ENCODE measurements at regions not wholly inside any gene's neighbourhood (a gene's known extent, or its start where the extent isn't known, plus 50 kb on each side); places are given as distances from the start of the nearest gene placed in this dataset.

DNA sequence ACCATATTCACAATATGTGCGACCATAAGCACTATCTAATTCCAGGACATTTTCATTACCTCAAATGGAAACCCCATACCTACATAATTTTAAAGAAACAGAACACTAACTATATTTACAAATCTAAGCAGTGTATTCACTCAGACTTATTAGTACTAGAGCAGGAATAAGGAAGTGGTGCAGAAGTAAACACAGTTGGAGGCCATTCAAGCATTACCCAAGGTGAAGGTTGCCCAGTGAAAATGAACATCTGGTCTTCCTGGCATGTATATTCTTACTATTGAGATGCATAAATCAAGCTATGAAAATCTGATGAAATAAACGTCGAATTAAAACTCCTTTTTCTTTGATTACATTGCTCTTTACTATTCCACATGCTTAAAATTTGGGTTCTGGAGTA lies 78.9 kb upstream of the TTC14 start:
- no peak overlapping the region for H2AFZ ChIP-seq (ENCODE audit: low read length)
- H3F3A ChIP-seq (ENCODE audit: insufficient read depth, low read length), result no peaks in the 10 kb centered on the region
- no peak overlapping the region for H3K27ac ChIP-seq (ENCODE audit: low read depth, low read length, poor library complexity, severe bottlenecking)
- H3K79me2 ChIP-seq (ENCODE audit: insufficient read depth, low read length), result no peaks in the 10 kb centered on the region
- no peaks in the 10 kb centered on the region for H4K20me1 ChIP-seq (ENCODE audit: insufficient read depth, low read length)
- H3K4me1 ChIP-seq (ENCODE audit: insufficient read depth, low read length, severe bottlenecking), result no peaks in the 10 kb centered on the region
- no peaks in the 10 kb centered on the region for H3K27me3 ChIP-seq (ENCODE audit: insufficient read depth, low read length)
- no peaks in the 10 kb centered on the region for H3K9me3 ChIP-seq (ENCODE audit: low read length)
- no peak overlapping the region for H3K9ac ChIP-seq (ENCODE audit: low read length)
- no peaks in the 10 kb centered on the region for H3K36me3 ChIP-seq (ENCODE audit: insufficient read depth, low read length)
- H3K9me2 ChIP-seq (ENCODE audit: low read depth, low read length), result no peaks in the 10 kb centered on the region
- no peak overlapping the region for H3K4me2 ChIP-seq (ENCODE audit: low read length)
- no peak overlapping the region for H3K4me3 ChIP-seq (ENCODE audit: low read depth, low read length, poor library complexity, severe bottlenecking)
- no peak for TF ChIP-seq EZH2 (IDR thresholded peaks at IDR 0.05; ENCODE audit: borderline replicate concordance, low read length)
- TF ChIP-seq, protein P1, sequence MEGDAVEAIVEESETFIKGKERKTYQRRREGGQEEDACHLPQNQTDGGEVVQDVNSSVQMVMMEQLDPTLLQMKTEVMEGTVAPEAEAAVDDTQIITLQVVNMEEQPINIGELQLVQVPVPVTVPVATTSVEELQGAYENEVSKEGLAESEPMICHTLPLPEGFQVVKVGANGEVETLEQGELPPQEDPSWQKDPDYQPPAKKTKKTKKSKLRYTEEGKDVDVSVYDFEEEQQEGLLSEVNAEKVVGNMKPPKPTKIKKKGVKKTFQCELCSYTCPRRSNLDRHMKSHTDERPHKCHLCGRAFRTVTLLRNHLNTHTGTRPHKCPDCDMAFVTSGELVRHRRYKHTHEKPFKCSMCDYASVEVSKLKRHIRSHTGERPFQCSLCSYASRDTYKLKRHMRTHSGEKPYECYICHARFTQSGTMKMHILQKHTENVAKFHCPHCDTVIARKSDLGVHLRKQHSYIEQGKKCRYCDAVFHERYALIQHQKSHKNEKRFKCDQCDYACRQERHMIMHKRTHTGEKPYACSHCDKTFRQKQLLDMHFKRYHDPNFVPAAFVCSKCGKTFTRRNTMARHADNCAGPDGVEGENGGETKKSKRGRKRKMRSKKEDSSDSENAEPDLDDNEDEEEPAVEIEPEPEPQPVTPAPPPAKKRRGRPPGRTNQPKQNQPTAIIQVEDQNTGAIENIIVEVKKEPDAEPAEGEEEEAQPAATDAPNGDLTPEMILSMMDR (IDR thresholded peaks at IDR 0.05; ENCODE audit: low read length), result no peak

DNA sequence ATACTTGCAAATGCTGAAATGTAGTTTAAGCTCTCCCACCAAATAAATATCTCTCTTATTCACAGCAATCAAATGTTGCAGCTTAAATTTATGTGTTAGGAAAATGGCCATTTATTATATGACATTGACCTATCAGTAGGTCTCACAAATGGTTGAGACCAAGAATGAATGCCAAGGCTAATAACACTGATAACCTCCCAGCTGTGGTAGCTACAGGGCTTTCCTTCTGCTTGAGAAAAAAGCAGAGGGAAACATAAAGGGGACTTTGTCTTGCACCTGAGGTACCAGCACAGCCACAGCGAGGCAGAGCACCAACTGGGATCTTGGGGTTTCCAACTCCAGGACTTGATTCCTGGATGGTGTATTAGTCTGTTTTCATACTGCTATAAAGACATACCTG lies 73.1 kb upstream of the TTC14 start:
- H3K4me1 ChIP-seq (ENCODE audit: insufficient read depth, low read length, severe bottlenecking), result no peaks in the 10 kb centered on the region
- no peaks in the 10 kb centered on the region; the same call in 1 of the 2 replicates for H3K27me3 ChIP-seq (ENCODE audit: insufficient read depth, low read length)

DNA sequence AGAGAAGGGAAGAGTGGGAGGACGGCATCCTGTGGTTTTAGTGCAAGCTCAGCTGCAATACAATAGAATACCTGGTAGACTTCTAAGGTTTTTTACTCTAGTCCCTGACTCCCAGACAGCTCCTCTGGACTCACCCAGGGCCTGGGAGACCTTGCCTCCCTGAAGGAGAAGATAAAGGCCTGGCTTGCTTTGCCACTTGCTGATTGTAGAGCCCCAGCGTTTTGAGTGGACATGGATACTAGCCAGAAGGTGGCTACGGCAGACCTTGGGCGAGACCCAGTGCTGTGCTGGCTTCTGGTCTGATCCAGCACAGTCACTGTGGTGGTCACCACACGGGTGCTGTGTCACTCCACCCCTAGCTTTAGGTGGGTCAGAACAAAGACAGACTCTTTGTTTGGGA lies 72.2 kb upstream of the TTC14 start:
- Histone ChIP-seq H4K20me1 (ENCODE audit: insufficient read depth, low read length) (no peaks in the 10 kb centered on the region), H3K4me1 (ENCODE audit: insufficient read depth, low read length, severe bottlenecking) (no peaks in the 10 kb centered on the region), H3K9me3 (ENCODE audit: low read length) (no peaks in the 10 kb centered on the region; the same call in 1 of the 2 replicates), H3K4me2 (ENCODE audit: low read length) (no peak overlapping the region), H3K9me2 (ENCODE audit: low read depth, low read length) (no peaks in the 10 kb centered on the region), H3K27ac (ENCODE audit: low read depth, low read length, poor library complexity, severe bottlenecking) (no peak overlapping the region), H3K79me2 (ENCODE audit: insufficient read depth, low read length) (no peaks in the 10 kb centered on the region), H2AFZ (ENCODE audit: low read length) (no peak overlapping the region), H3F3A (ENCODE audit: insufficient read depth, low read length) (no peaks in the 10 kb centered on the region), H3K4me3 (ENCODE audit: low read depth, low read length, poor library complexity, severe bottlenecking) (no peak overlapping the region), H3K9ac (ENCODE audit: low read length) (no peak overlapping the region), H3K27me3 (ENCODE audit: insufficient read depth, low read length) (no peaks in the 10 kb centered on the region; the same call in 1 of the 2 replicates), H3K36me3 (ENCODE audit: insufficient read depth, low read length) (no peaks in the 10 kb centered on the region)
- TF ChIP-seq, protein P1 (IDR thresholded peaks at IDR 0.05; ENCODE audit: low read length), result no peak
- TF ChIP-seq EZH2 (IDR thresholded peaks at IDR 0.05; ENCODE audit: borderline replicate concordance, low read length), result no peak

More for the DNA sequence above, 73.1 kb upstream of the TTC14 start:
- Histone ChIP-seq H3K9ac (ENCODE audit: low read length) (no peak overlapping the region), H3K9me3 (ENCODE audit: low read length) (no peaks in the 10 kb centered on the region; the same call in 1 of the 2 replicates), H3F3A (ENCODE audit: insufficient read depth, low read length) (no peaks in the 10 kb centered on the region), H3K9me2 (ENCODE audit: low read depth, low read length) (no peaks in the 10 kb centered on the region), H3K4me2 (ENCODE audit: low read length) (no peak overlapping the region), H2AFZ (ENCODE audit: low read length) (no peak overlapping the region), H3K36me3 (ENCODE audit: insufficient read depth, low read length) (no peaks in the 10 kb centered on the region), H4K20me1 (ENCODE audit: insufficient read depth, low read length) (no peaks in the 10 kb centered on the region), H3K4me3 (ENCODE audit: low read depth, low read length, poor library complexity, severe bottlenecking) (no peak overlapping the region), H3K79me2 (ENCODE audit: insufficient read depth, low read length) (no peaks in the 10 kb centered on the region), H3K27ac (ENCODE audit: low read depth, low read length, poor library complexity, severe bottlenecking) (no peak overlapping the region)
- TF ChIP-seq, protein P1 (IDR thresholded peaks at IDR 0.05; ENCODE audit: low read length), result no peak
- TF ChIP-seq EZH2 (IDR thresholded peaks at IDR 0.05; ENCODE audit: borderline replicate concordance, low read length), result no peak

Data from OCI-LY1 (cell line).